Kidney (tissue), 13 donors: ENCODE measurements at regions not wholly inside any gene's neighbourhood (a gene's known extent, or its start where the extent isn't known, plus 50 kb on each side); places are given as distances from the start of the nearest gene placed in this dataset.
"Not testable (repeated sequence)": the region's sequence is repeated elsewhere in the genome, so short reads cannot be mapped to it uniquely, and the experiment has no call there.

Experiments used
- DNase-seq, 5 donors: peaks; one replicate each; pipeline ENCODE4 v3.0.0-alpha.2; 2013 to 2020
- FAIRE-seq: peaks from 2 replicates; lab custom pipeline; 2012; peaks lifted over from hg19 to GRCh38; lab: Jason Lieb, UNC
- H3K27ac ChIP-seq, 2 donors: one replicate each; pipeline ENCODE4 v1.7.0; 2013; ENCODE audit warnings: low read depth in 2 of 2, low read length in 2 of 2, inconsistent platforms in 1 of 2
- H3K27me3 ChIP-seq: one replicate; pipeline ENCODE4 v1.7.1; 2013; ENCODE audit warnings: low read length, inconsistent platforms; ENCODE audit not compliant: control insufficient read depth, insufficient read depth
- H3K36me3 ChIP-seq, 3 donors: one replicate each; pipeline versions ENCODE4 v1.7.0 to v1.7.1; 2013; ENCODE audit warnings: low read length in 3 of 3, control low read depth in 1 of 3, inconsistent platforms in 1 of 3; ENCODE audit not compliant: insufficient read depth in 3 of 3, control insufficient read depth in 2 of 3
- H3K4me1 ChIP-seq, 3 donors: one replicate each; pipeline versions ENCODE4 v1.7.0 to v1.7.1; 2013; ENCODE audit warnings: low read length in 3 of 3, inconsistent platforms in 1 of 3, low read depth in 1 of 3; ENCODE audit not compliant: control insufficient read depth in 2 of 3, insufficient read depth in 2 of 3
- H3K4me3 ChIP-seq, 3 donors: one replicate each; pipeline versions ENCODE4 v1.7.0 to v1.8.1; 2013; ENCODE audit warnings: low read length in 3 of 3, control low read depth in 1 of 3, inconsistent platforms in 1 of 3
- H3K9ac ChIP-seq, 3 donors: one replicate each; pipeline versions ENCODE4 v1.7.0 to v1.7.1; 2013; ENCODE audit warnings: low read length in 3 of 3, control low read depth in 1 of 3, inconsistent platforms in 1 of 3
- H3K9me3 ChIP-seq, 3 donors: one replicate each; pipeline versions ENCODE4 v1.7.0 to v1.7.1; 2013; ENCODE audit warnings: low read length in 3 of 3, control low read depth in 1 of 3, inconsistent platforms in 1 of 3; ENCODE audit not compliant: control insufficient read depth in 2 of 3, insufficient read depth in 1 of 3
- CTCF ChIP-seq: IDR thresholded peaks from 3 replicates; pipeline ENCODE4 v1.5.1; 2012; ENCODE audit warnings: mild to moderate bottlenecking, moderate library complexity, borderline replicate concordance; ENCODE audit not compliant: insufficient read depth; ENCODE audit errors: extremely low read depth
- intact Hi-C: fragments of 100-400 bp; cut with DNase I; formaldehyde crosslinking; loops from one replicate; pipeline ENCODE4 v1.11.1; 2022
- donor health status: control.
- donor health status: control.
- donor health status: control.
- donor health status: control.
- donor health status: control.
- donor health status: DM: yes; HTN: yes; CAD: no.
- donor health status: Normal renal cell carcinoma (clear cell type).

- H3K27me3 ChIP-seq, H3K4me1 ChIP-seq, H3K9me3 ChIP-seq, H3K27ac ChIP-seq, H3K4me3 ChIP-seq, intact Hi-C loops, H3K9ac ChIP-seq, DNase-seq, FAIRE-seq, H3K36me3 ChIP-seq: not testable (repeated sequence)
Measured at GRCh38 chr10:129071411-129071810, 395.6 kb upstream of the MGMT start.

- Histone ChIP-seq H3K4me1 (no peaks in the 10 kb centered on the region), H3K27me3 (no peaks in the 10 kb centered on the region), H3K9me3 (peaks cover 0 to 1% (median 0%) of the 10 kb centered on the region in 3 donors), H3K36me3 (no peaks in the 10 kb centered on the region), H3K9ac (no peak overlapping the region), H3K27ac (no peak overlapping the region), H3K4me3 (no peak overlapping the region)
- intact Hi-C loops, result no loop called here
- DNase-seq (no peak), FAIRE-seq (no peak)
- TF ChIP-seq CTCF, result no peak
Measured at GRCh38 chr10:129074939-129075338, 392.1 kb upstream of the MGMT start.

- no peaks in the 10 kb centered on the region for H3K36me3 ChIP-seq
- H3K27ac ChIP-seq, result no peak overlapping the region
- intact Hi-C loops, result no loop called here
- FAIRE-seq, result no peak
- DNase-seq, result no peak
- H3K4me1 ChIP-seq, result no peaks in the 10 kb centered on the region
- no peak for TF ChIP-seq CTCF
- peaks cover 0 to 1% (median 0%) of the 10 kb centered on the region in 3 donors for H3K9me3 ChIP-seq
- H3K4me3 ChIP-seq, result no peak overlapping the region
- H3K27me3 ChIP-seq, result no peaks in the 10 kb centered on the region
- no peak overlapping the region for H3K9ac ChIP-seq
Measured at GRCh38 chr10:129075508-129075907, 391.5 kb upstream of the MGMT start.

GRCh38 chr10:129075927-129076326 lies 391.1 kb upstream of the MGMT start:
- Histone ChIP-seq H3K36me3 (no peaks in the 10 kb centered on the region), H3K4me1 (no peaks in the 10 kb centered on the region), H3K9me3 (peaks cover 0 to 1% (median 0%) of the 10 kb centered on the region in 3 donors), H3K27me3 (no peaks in the 10 kb centered on the region), H3K9ac (no peak overlapping the region), H3K27ac (no peak overlapping the region), H3K4me3 (no peak overlapping the region)
- intact Hi-C loops, result no loop called here
- DNase-seq, result no peak
- TF ChIP-seq CTCF, result no peak
- FAIRE-seq, result no peak
